HG02763 (cell line): ENCODE measurements at regions not wholly inside any gene's neighbourhood (a gene's known extent, or its start where the extent isn't known, plus 50 kb on each side); places are given as distances from the start of the nearest gene placed in this dataset.

Experiments
- ATAC-seq: cut with Tn5 transposase; IDR thresholded peaks from one replicate; pipeline ENCODE4 v1.9.1; 2021; ENCODE audit warnings: mild to moderate bottlenecking, moderate library complexity; ENCODE audit not compliant: unreplicated experiment

DNA sequence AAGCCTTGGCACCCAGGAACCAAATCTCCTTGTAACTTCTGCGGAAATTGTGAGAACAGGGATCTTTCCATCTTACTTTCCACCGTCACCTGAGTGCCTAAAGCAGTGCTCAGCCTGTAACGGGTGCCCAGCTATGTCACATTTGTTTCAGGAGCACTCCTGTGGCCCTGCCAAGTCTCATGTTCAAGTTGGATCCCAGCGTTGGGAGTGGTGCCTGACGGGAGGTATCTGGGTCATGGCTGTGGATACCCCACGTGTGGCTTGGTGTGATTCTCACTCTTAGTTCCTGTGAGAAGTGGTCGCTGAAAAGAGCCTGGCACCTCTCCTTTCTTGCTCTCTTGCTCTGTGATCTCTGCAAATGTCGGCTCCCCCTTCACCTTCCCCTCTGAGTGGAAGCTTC is 114.9 kb downstream of the UQCRFS1 start:
- ATAC-seq, result no peak

GRCh38 chr19:29096896-29097295 is 116.1 kb downstream of the UQCRFS1 start:
- no peak for ATAC-seq

DNA sequence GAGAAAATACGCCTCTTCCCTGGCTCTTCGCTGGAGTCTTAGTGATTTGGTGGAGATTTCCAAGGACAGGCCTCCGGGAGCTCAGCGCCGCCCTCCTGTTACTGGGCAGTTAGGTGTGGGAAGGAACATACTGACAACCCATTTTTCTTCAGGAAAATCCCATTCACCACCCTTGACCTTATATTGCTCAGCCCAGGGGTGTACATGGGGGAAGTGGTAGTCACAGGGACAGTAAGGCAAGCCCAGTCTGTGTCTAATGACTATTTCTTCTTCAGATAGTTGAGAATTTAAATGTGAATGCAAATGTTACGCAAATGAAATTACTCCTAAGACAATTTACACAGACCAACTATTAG is 119.4 kb downstream of the UQCRFS1 start:
- no peak for ATAC-seq

DNA sequence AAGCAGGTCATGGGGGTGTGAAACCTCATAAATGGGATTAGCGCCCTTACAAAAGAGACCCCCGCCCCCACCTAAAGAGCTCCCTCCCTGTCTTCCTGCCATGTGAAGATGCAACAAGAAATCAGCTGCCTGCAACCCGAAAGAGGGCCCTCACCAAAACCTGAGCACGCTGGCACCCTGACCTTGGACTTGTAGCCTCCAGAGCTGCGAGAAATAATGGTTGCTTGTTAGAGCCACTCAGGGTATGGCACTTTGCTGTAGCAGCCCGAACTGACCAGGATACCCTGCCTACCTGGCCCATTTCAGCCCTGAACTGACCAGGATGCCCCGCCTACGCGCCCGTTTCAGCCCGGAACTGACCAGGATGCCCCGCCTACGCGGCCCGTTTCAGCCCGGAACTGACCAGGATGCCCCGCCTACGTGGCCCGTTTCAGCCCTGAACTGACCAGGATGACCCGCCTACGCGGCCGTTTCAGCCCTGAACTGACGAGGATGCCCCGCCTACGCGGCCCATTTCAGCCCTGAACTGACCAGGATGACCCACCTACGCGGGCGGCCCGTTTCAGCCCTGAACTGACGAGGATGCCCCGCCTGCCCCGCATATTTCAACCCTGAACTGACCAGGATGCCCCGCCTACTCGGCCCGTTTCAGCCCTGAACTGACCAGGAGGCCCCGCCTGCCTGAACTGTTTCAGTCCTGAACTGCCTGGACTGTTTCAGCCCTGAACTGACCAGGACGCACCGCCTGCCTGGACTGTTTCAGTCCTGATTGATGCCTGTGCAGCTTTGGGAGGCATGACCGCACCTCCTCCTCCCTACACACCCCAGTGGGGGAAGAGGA is 120.0 kb downstream of the UQCRFS1 start:
- no peak for ATAC-seq

- ATAC-seq, result no peak
These were observed 122.0 kb downstream of the UQCRFS1 start for GRCh38 chr19:29090783-29091526.

GRCh38 chr19:29089315-29089870 is 123.6 kb downstream of the UQCRFS1 start:
- no peak for ATAC-seq

DNA sequence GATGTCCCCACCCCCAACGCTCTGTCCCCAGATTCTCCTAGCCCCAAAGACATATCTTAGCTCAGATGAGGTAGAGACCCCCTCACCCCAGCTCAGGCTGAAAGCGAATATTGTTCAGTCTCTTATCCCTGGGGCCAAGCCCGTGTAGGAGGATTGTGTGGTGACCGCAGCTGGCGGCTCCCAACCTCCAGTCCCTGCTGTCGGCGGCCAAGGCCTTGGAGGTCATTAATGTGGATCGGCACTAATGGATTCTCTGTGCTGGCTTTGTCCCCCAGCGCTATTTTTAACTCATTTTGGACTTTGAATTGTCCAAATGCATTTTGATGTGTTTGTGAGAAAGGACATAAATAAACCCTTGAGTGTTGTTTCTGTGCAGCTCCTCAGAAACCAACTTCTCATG is 124.2 kb downstream of the UQCRFS1 start:
- ATAC-seq, result no peak

- no peak for ATAC-seq
These were observed 126.3 kb downstream of the UQCRFS1 start for GRCh38 chr19:29086646-29087045.

- ATAC-seq, result no peak
These were observed 126.8 kb downstream of the UQCRFS1 start for GRCh38 chr19:29086182-29086581.

- ATAC-seq, result no peak
These were observed 127.3 kb downstream of the UQCRFS1 start for GRCh38 chr19:29085630-29086029.

- no peak for ATAC-seq
These were observed 127.7 kb downstream of the UQCRFS1 start for GRCh38 chr19:29085206-29085605.

GRCh38 chr19:29084266-29084665 is 128.7 kb downstream of the UQCRFS1 start:
- no peak for ATAC-seq

- no peak for ATAC-seq
These were observed 129.1 kb downstream of the UQCRFS1 start for GRCh38 chr19:29083863-29084262.

DNA sequence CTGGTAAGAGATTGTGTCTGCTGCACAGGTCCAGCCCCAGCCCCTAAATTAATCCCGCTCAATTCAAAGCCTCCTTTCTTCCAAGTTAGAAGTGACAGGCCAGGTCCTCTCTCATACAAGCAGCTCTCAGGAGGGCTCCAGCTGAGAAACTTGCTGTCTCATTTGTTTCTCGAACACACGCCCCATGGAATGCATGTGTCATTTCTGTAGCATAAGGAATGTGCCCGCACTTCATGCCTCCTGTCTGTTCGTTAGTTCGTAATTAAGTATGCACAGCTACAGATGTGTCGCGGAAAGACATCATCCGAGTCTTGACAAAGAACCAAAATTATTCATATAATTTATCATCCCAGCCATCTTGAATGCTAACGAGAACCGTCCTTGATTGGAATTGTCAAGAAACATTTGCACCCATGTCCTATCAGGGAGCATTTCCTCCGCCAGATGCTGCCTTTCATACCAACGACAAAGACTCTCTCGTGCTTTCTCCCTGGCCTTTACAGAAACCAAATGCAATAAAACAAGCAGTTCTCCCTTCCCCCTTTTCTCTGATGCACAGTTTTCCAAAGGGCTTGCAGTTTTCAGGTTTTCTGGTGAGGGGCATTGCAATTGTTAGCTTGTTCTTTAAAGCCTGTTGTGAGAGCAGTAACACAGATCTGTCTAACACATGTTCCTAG is 133.5 kb downstream of the UQCRFS1 start:
- ATAC-seq, result no peak

GRCh38 chr19:29076963-29077362 is 136.0 kb downstream of the UQCRFS1 start:
- no peak for ATAC-seq

- ATAC-seq, result no peak
These were observed 136.8 kb downstream of the UQCRFS1 start for GRCh38 chr19:29076161-29076560.

DNA sequence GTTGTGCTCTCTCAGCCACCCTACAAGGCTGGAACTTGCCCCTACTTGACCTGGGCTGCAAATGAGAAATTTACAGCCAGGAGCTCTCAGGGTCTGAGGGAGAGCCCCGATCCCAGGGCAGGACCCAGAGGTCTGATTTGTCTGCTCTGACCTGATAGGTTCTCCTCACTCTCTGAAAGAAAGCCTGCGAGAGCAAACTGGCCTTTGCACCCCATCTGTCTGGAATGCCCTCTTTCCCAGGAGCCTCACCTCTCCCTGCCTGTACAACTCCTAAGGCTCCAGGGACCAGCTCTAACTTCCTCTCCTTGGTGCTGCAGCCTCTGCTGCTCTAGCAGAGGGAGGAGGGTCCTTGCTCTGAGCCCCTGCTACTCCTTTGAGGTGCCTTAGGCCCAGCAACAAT is 137.8 kb downstream of the UQCRFS1 start:
- ATAC-seq, result no peak

GRCh38 chr19:29074579-29074978 is 138.4 kb downstream of the UQCRFS1 start:
- no peak for ATAC-seq

DNA sequence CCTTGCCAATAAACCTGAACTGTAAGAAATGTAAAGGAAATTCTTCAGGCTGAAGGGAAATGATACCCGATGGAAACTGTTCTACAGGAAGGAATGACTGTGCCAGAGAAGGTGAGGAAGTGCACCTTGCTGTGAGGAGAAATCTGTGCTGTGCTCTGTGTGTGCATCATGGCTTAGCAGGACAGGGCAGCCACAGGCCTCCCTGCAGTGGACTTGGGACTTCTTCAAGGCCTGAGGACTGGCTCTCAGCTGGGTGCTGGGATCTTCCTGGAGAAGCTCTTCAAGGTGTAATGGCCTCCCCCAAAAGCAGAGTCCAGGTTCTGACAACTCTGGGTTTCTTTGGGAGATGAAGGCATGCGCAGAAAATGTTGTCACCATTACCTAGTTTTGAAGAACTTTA is 145.1 kb downstream of the UQCRFS1 start:
- ATAC-seq, result no peak

- ATAC-seq, result no peak
These were observed 150.2 kb downstream of the UQCRFS1 start for GRCh38 chr19:29062475-29063435.
